ENCODE measurements at regions not wholly inside any gene's neighbourhood (a gene's known extent, or its start where the extent isn't known, plus 50 kb on each side); places are given as distances from the start of the nearest gene placed in this dataset.

- ChIA-PET CTCF (no interaction called here), POLR2A (no interaction called here)
- H3K4me3 ChIP-seq (ENCODE audit: low read depth, low read length) = no peak overlapping the region
- no peak for TF ChIP-seq CTCF (IDR thresholded peaks at IDR 0.05; ENCODE audit: insufficient read depth, low read length, missing control alignments)
- no peak for DNase-seq (ENCODE audit: low read depth, low spot score)
Observed at GRCh38 chr6:19443411-19443810, 393.8 kb upstream of the ID4 start.

- CTCF ChIA-PET = no interaction called here
- POLR2A ChIA-PET = no interaction called here
- H3K4me3 ChIP-seq (ENCODE audit: low read depth, low read length) = no peak overlapping the region
- no peak for TF ChIP-seq CTCF (IDR thresholded peaks at IDR 0.05; ENCODE audit: insufficient read depth, low read length, missing control alignments)
- no peak for DNase-seq (ENCODE audit: low read depth, low spot score)
Observed at GRCh38 chr6:19444041-19444440, 393.1 kb upstream of the ID4 start.

- no peak for TF ChIP-seq CTCF (IDR thresholded peaks at IDR 0.05; ENCODE audit: insufficient read depth, low read length, missing control alignments)
Observed at GRCh38 chr6:19444481-19444880, 392.7 kb upstream of the ID4 start.

GRCh38 chr6:19446570-19446969 lies 390.6 kb upstream of the ID4 start:
- ChIA-PET CTCF (no interaction called here), POLR2A (no interaction called here)
- DNase-seq (ENCODE audit: low read depth, low spot score) = no peak

More at GRCh38 chr6:19444481-19444880, 392.7 kb upstream of the ID4 start:
- POLR2A ChIA-PET = no interaction called here
- DNase-seq (ENCODE audit: low read depth, low spot score) = no peak
- CTCF ChIA-PET = no interaction called here
- no peak overlapping the region for H3K4me3 ChIP-seq (ENCODE audit: low read depth, low read length)

GRCh38 chr6:19450651-19451050 lies 386.5 kb upstream of the ID4 start:
- no peak for DNase-seq (ENCODE audit: low read depth, low spot score)
- CTCF ChIA-PET = no interaction called here
- no peak overlapping the region for H3K4me3 ChIP-seq (ENCODE audit: low read depth, low read length)
- POLR2A ChIA-PET = interaction anchor here (0.6 kb wide), 1 partner anchor 25 kb away, joined by 3 read pairs; no protein-coding TSS in a partner anchor
- no peak for TF ChIP-seq CTCF (IDR thresholded peaks at IDR 0.05; ENCODE audit: insufficient read depth, low read length, missing control alignments)

More at GRCh38 chr6:19446570-19446969, 390.6 kb upstream of the ID4 start:
- TF ChIP-seq CTCF (IDR thresholded peaks at IDR 0.05; ENCODE audit: insufficient read depth, low read length, missing control alignments) = no peak
- H3K4me3 ChIP-seq (ENCODE audit: low read depth, low read length) = no peak overlapping the region

GRCh38 chr6:19452495-19452894 lies 384.7 kb upstream of the ID4 start:
- POLR2A ChIA-PET = no interaction called here
- CTCF ChIA-PET = no interaction called here
- no peak for DNase-seq (ENCODE audit: low read depth, low spot score)
- TF ChIP-seq CTCF (IDR thresholded peaks at IDR 0.05; ENCODE audit: insufficient read depth, low read length, missing control alignments) = no peak
- no peak overlapping the region for H3K4me3 ChIP-seq (ENCODE audit: low read depth, low read length)

Data from AG04449 (cell line).